Subcutaneous abdominal adipose tissue (tissue), 5 donors: ENCODE measurements at regions not wholly inside any gene's neighbourhood (a gene's known extent, or its start where the extent isn't known, plus 50 kb on each side); places are given as distances from the start of the nearest gene placed in this dataset.
"Not testable (repeated sequence)": the region's sequence is repeated elsewhere in the genome, so short reads cannot be mapped to it uniquely, and the experiment has no call there.

Experiments used
- H3K27ac ChIP-seq: one replicate; pipeline ENCODE4 v1.7.0; 2013; ENCODE audit warnings: low read depth, mild to moderate bottlenecking, inconsistent platforms, low read length, moderate library complexity
- H3K27me3 ChIP-seq, 5 donors: one replicate each; pipeline ENCODE4 v1.7.0; 2013; ENCODE audit warnings: low read length in 5 of 5, inconsistent platforms in 1 of 5; ENCODE audit not compliant: control insufficient read depth in 5 of 5, insufficient read depth in 4 of 5
- H3K36me3 ChIP-seq, 5 donors: one replicate each; pipeline ENCODE4 v1.7.0; 2013; ENCODE audit warnings: low read length in 5 of 5; ENCODE audit not compliant: control insufficient read depth in 5 of 5, insufficient read depth in 5 of 5
- H3K4me1 ChIP-seq, 5 donors: one replicate each; pipeline ENCODE4 v1.7.0; 2013; ENCODE audit warnings: low read length in 5 of 5, mild to moderate bottlenecking in 3 of 5, moderate library complexity in 1 of 5; ENCODE audit not compliant: control insufficient read depth in 5 of 5, insufficient read depth in 5 of 5
- H3K4me3 ChIP-seq, 5 donors: one replicate each; pipeline ENCODE4 v1.7.0; 2013; ENCODE audit warnings: low read length in 5 of 5, low read depth in 1 of 5
- H3K9ac ChIP-seq, 5 donors: one replicate each; pipeline ENCODE4 v1.7.0; 2013; ENCODE audit warnings: low read length in 5 of 5, mild to moderate bottlenecking in 4 of 5, moderate library complexity in 3 of 5
- H3K9me3 ChIP-seq, 5 donors: one replicate each; pipeline ENCODE4 v1.7.0; 2013; ENCODE audit warnings: low read length in 5 of 5; ENCODE audit not compliant: control insufficient read depth in 5 of 5
- donor health status: healthy.
- donor health status: healthy.
- donor health status: healthy.
- donor health status: healthy.
- donor health status: healthy.

- peaks cover 0 to 20% (median 4%) of the 10 kb centered on the region in 5 donors for H3K9me3 ChIP-seq
- H3K9ac ChIP-seq: no peak overlapping the region
- no peaks in the 10 kb centered on the region for H3K27me3 ChIP-seq
- H3K36me3 ChIP-seq: no peaks in the 10 kb centered on the region
- peaks cover 0 to 4% (median 0%) of the 10 kb centered on the region in 5 donors for H3K4me1 ChIP-seq
- H3K4me3 ChIP-seq: no peak overlapping the region
- H3K27ac ChIP-seq: no peak overlapping the region
Measured at GRCh38 chr4:64146030-64146429, 263.2 kb downstream of the TECRL start.

GRCh38 chr4:64144994-64145393 is 264.3 kb downstream of the TECRL start:
- Histone ChIP-seq H3K4me1 (peaks cover 0 to 4% (median 0%) of the 10 kb centered on the region in 5 donors), H3K27ac (no peak overlapping the region), H3K27me3 (no peaks in the 10 kb centered on the region), H3K9ac (no peak overlapping the region), H3K9me3 (peaks cover 0 to 20% (median 4%) of the 10 kb centered on the region in 5 donors), H3K4me3 (no peak overlapping the region), H3K36me3 (no peaks in the 10 kb centered on the region)

GRCh38 chr4:64130907-64131306 is 278.3 kb downstream of the TECRL start:
- Histone ChIP-seq H3K27ac (no peak overlapping the region), H3K9me3 (no peaks in the 10 kb centered on the region), H3K27me3 (no peaks in the 10 kb centered on the region), H3K4me3 (no peak overlapping the region), H3K4me1 (no peaks in the 10 kb centered on the region), H3K36me3 (no peaks in the 10 kb centered on the region), H3K9ac (no peak overlapping the region)

- no peak overlapping the region for H3K4me3 ChIP-seq
- no peak overlapping the region for H3K27ac ChIP-seq
- H3K27me3 ChIP-seq: no peaks in the 10 kb centered on the region
- no peaks in the 10 kb centered on the region for H3K36me3 ChIP-seq
- H3K4me1 ChIP-seq: no peaks in the 10 kb centered on the region
- H3K9me3 ChIP-seq: peaks cover 0 to 6% (median 0%) of the 10 kb centered on the region in 5 donors
- H3K9ac ChIP-seq: no peak overlapping the region
Measured at GRCh38 chr4:64125354-64125753, 283.9 kb downstream of the TECRL start.

- Histone ChIP-seq H3K9me3 (peaks cover 0 to 6% (median 3%) of the 10 kb centered on the region in 5 donors), H3K36me3 (no peaks in the 10 kb centered on the region), H3K27me3 (no peaks in the 10 kb centered on the region), H3K9ac (no peak overlapping the region), H3K27ac (no peak overlapping the region), H3K4me3 (no peak overlapping the region), H3K4me1 (no peaks in the 10 kb centered on the region)
Measured at GRCh38 chr4:64121803-64122202, 287.4 kb downstream of the TECRL start.

GRCh38 chr4:64105903-64106302 is 303.3 kb downstream of the TECRL start:
- H3K4me1 ChIP-seq: no peaks in the 10 kb centered on the region
- no peak overlapping the region for H3K4me3 ChIP-seq
- no peaks in the 10 kb centered on the region for H3K36me3 ChIP-seq
- no peaks in the 10 kb centered on the region for H3K9me3 ChIP-seq
- no peak overlapping the region for H3K27ac ChIP-seq
- H3K9ac ChIP-seq: no peak overlapping the region
- no peaks in the 10 kb centered on the region for H3K27me3 ChIP-seq

GRCh38 chr4:64095398-64095797 is 313.9 kb downstream of the TECRL start:
- no peak overlapping the region for H3K4me3 ChIP-seq
- no peaks in the 10 kb centered on the region for H3K9me3 ChIP-seq
- H3K9ac ChIP-seq: no peak overlapping the region
- no peaks in the 10 kb centered on the region for H3K36me3 ChIP-seq
- H3K27me3 ChIP-seq: no peaks in the 10 kb centered on the region
- H3K27ac ChIP-seq: no peak overlapping the region
- no peaks in the 10 kb centered on the region for H3K4me1 ChIP-seq

GRCh38 chr4:64079316-64079715 is 329.9 kb downstream of the TECRL start:
- Histone ChIP-seq H3K27ac (no peak overlapping the region), H3K36me3 (no peaks in the 10 kb centered on the region), H3K9ac (no peak overlapping the region)

GRCh38 chr4:64068096-64068495 is 341.2 kb downstream of the TECRL start:
- H3K9ac ChIP-seq: no peak overlapping the region
- peaks cover 0 to 2% (median 0%) of the 10 kb centered on the region in 5 donors for H3K9me3 ChIP-seq
- no peak overlapping the region for H3K27ac ChIP-seq
- no peaks in the 10 kb centered on the region for H3K4me1 ChIP-seq
- H3K4me3 ChIP-seq: no peak overlapping the region
- no peaks in the 10 kb centered on the region for H3K27me3 ChIP-seq
- H3K36me3 ChIP-seq: no peaks in the 10 kb centered on the region

More at GRCh38 chr4:64079316-64079715, 329.9 kb downstream of the TECRL start:
- no peaks in the 10 kb centered on the region for H3K4me1 ChIP-seq
- no peaks in the 10 kb centered on the region for H3K27me3 ChIP-seq
- H3K4me3 ChIP-seq: no peak overlapping the region
- H3K9me3 ChIP-seq: no peaks in the 10 kb centered on the region

- no peaks in the 10 kb centered on the region for H3K9me3 ChIP-seq
- no peaks in the 10 kb centered on the region for H3K27me3 ChIP-seq
- no peak overlapping the region for H3K4me3 ChIP-seq
- H3K9ac ChIP-seq: no peak overlapping the region
- no peak overlapping the region for H3K27ac ChIP-seq
- H3K4me1 ChIP-seq: peaks cover 0 to 13% (median 0%) of the 10 kb centered on the region in 5 donors
- no peaks in the 10 kb centered on the region for H3K36me3 ChIP-seq
Measured at GRCh38 chr4:64062991-64063390, 346.3 kb downstream of the TECRL start.

GRCh38 chr4:64037033-64037432 is 372.2 kb downstream of the TECRL start:
- H3K27ac ChIP-seq, H3K9me3 ChIP-seq, H3K9ac ChIP-seq, H3K36me3 ChIP-seq, H3K4me3 ChIP-seq, H3K4me1 ChIP-seq, H3K27me3 ChIP-seq: not testable (repeated sequence)
